Loucy (cell line): ENCODE measurements at regions not wholly inside any gene's neighbourhood (a gene's known extent, or its start where the extent isn't known, plus 50 kb on each side); places are given as distances from the start of the nearest gene placed in this dataset.

Experiments used
- H2AFZ ChIP-seq: fragments of 200-600 bp; sonication (generic); 2 replicates; pipeline ENCODE4 v1.6.0; 2016; ENCODE audit warnings: antibody characterized with exemption, mild to moderate bottlenecking, low read length, moderate library complexity
- H3F3A ChIP-seq: fragments of 200-600 bp; 2 replicates; pipeline ENCODE4 v1.6.0; 2016; ENCODE audit warnings: antibody characterized with exemption, low read depth, mild to moderate bottlenecking
- H3K27me3 ChIP-seq: fragments of 200-600 bp; sonication (generic); 2 replicates; pipeline ENCODE4 v1.6.1; 2014; ENCODE audit warnings: low read length, mild to moderate bottlenecking; ENCODE audit not compliant: insufficient read depth, poor library complexity, severe bottlenecking
- H3K36me3 ChIP-seq: fragments of 200-600 bp; sonication (generic); 2 replicates; pipeline ENCODE4 v1.6.1; 2016; ENCODE audit warnings: low read length; ENCODE audit not compliant: insufficient read depth
- H3K4me1 ChIP-seq: fragments of 200-600 bp; sonication (generic); 2 replicates; pipeline ENCODE4 v1.5.1; 2014; ENCODE audit warnings: low read length, mild to moderate bottlenecking; ENCODE audit not compliant: insufficient read depth, poor library complexity, severe bottlenecking
- H3K4me2 ChIP-seq: fragments of 200-600 bp; sonication (generic); 2 replicates; pipeline ENCODE4 v1.6.0; 2014; ENCODE audit warnings: antibody characterized with exemption, low read length, low read depth, mild to moderate bottlenecking; ENCODE audit not compliant: poor library complexity, severe bottlenecking
- H3K4me3 ChIP-seq: fragments of 200-600 bp; sonication (generic); 2 replicates; pipeline ENCODE4 v1.5.1; 2014; ENCODE audit warnings: low read length, mild to moderate bottlenecking, mixed read lengths; ENCODE audit not compliant: poor library complexity, severe bottlenecking
- H3K79me2 ChIP-seq: fragments of 200-600 bp; sonication (generic); 2 replicates; pipeline ENCODE4 v1.6.1; 2014; ENCODE audit warnings: low read length; ENCODE audit not compliant: insufficient read depth
- H3K9ac ChIP-seq: fragments of 200-600 bp; sonication (generic); 2 replicates; pipeline ENCODE4 v1.6.0; 2014; ENCODE audit warnings: mild to moderate bottlenecking, low read depth, low read length, moderate library complexity; ENCODE audit not compliant: poor library complexity, severe bottlenecking
- H3K9me2 ChIP-seq: fragments of 200-600 bp; sonication (generic); replicated peaks from 2 replicates; pipeline ENCODE4 v1.6.1; 2016; ENCODE audit warnings: low read depth, low read length, mixed read lengths
- H3K9me3 ChIP-seq: fragments of 200-600 bp; sonication (generic); 2 replicates; pipeline ENCODE4 v1.6.1; 2014; ENCODE audit warnings: mild to moderate bottlenecking, antibody characterized with exemption, low read length, low read depth; ENCODE audit not compliant: insufficient read depth
- H4K20me1 ChIP-seq: fragments of 200-600 bp; sonication (generic); 2 replicates; pipeline ENCODE4 v1.6.0; 2014; ENCODE audit warnings: antibody characterized with exemption, low read length, mild to moderate bottlenecking; ENCODE audit not compliant: insufficient read depth, poor library complexity, severe bottlenecking
- CTCF ChIP-seq: fragments of 200-600 bp; sonication (generic); conservative IDR thresholded peaks from 2 replicates; pipeline ENCODE4 v1.5.1; 2014; ENCODE audit warnings: mild to moderate bottlenecking, antibody characterized with exemption, low read length
- EZH2phosphoT487 ChIP-seq: fragments of 200-600 bp; IDR thresholded peaks from 2 replicates; pipeline ENCODE4 v1.6.1; 2018; ENCODE audit warnings: antibody characterized with exemption, mild to moderate bottlenecking, moderate library complexity, borderline replicate concordance

- H2AFZ ChIP-seq: no peak overlapping the region
- H3K4me1 ChIP-seq: peaks cover 8% of the 10 kb centered on the region
- TF ChIP-seq EZH2phosphoT487 (no peak), CTCF (no peak)
- no peak overlapping the region for H3K4me3 ChIP-seq
- H3K9me3 ChIP-seq: no peaks in the 10 kb centered on the region
- H3K79me2 ChIP-seq: no peaks in the 10 kb centered on the region
- H3K9me2 ChIP-seq: no peaks in the 10 kb centered on the region
- no peaks in the 10 kb centered on the region for H3F3A ChIP-seq
- no peaks in the 10 kb centered on the region for H4K20me1 ChIP-seq
- no peaks in the 10 kb centered on the region for H3K36me3 ChIP-seq
- H3K9ac ChIP-seq: no peak overlapping the region
- H3K27me3 ChIP-seq: no peaks in the 10 kb centered on the region
- no peak overlapping the region for H3K4me2 ChIP-seq
These were observed 332.3 kb downstream of the GATA3 start for GRCh38 chr10:8386781-8387180.

- Histone ChIP-seq H3F3A (no peaks in the 10 kb centered on the region), H3K36me3 (no peaks in the 10 kb centered on the region), H3K9me3 (no peaks in the 10 kb centered on the region), H4K20me1 (no peaks in the 10 kb centered on the region), H3K79me2 (no peaks in the 10 kb centered on the region), H3K4me2 (no peak overlapping the region), H3K9me2 (no peaks in the 10 kb centered on the region), H3K4me1 (peaks cover 28% of the 10 kb centered on the region), H3K9ac (no peak overlapping the region), H2AFZ (0 out of 2 replicates have a peak overlapping the region, but pooled peaks have one; percentile 13), H3K27me3 (no peaks in the 10 kb centered on the region), H3K4me3 (no peak overlapping the region)
- TF ChIP-seq CTCF (no peak), EZH2phosphoT487 (no peak)
These were observed 335.1 kb downstream of the GATA3 start for GRCh38 chr10:8389630-8390029.

GRCh38 chr10:8392216-8392615, 337.7 kb downstream of the GATA3 start:
- no peaks in the 10 kb centered on the region for H3F3A ChIP-seq
- no peak overlapping the region for H2AFZ ChIP-seq
- no peaks in the 10 kb centered on the region for H3K9me3 ChIP-seq
- no peaks in the 10 kb centered on the region for H4K20me1 ChIP-seq
- H3K9ac ChIP-seq: no peak overlapping the region
- H3K36me3 ChIP-seq: no peaks in the 10 kb centered on the region
- H3K9me2 ChIP-seq: no peaks in the 10 kb centered on the region
- H3K4me3 ChIP-seq: no peak overlapping the region
- H3K79me2 ChIP-seq: no peaks in the 10 kb centered on the region
- TF ChIP-seq EZH2phosphoT487 (no peak), CTCF (no peak)
- H3K4me2 ChIP-seq: no peak overlapping the region
- H3K27me3 ChIP-seq: no peaks in the 10 kb centered on the region
- peaks cover 36% of the 10 kb centered on the region for H3K4me1 ChIP-seq
